Esophagus muscularis mucosa (tissue), 4 donors: ENCODE measurements at regions not wholly inside any gene's neighbourhood (a gene's known extent, or its start where the extent isn't known, plus 50 kb on each side); places are given as distances from the start of the nearest gene placed in this dataset.
"Not testable (repeated sequence)": the region's sequence is repeated elsewhere in the genome, so short reads cannot be mapped to it uniquely, and the experiment has no call there.

Experiments used
- DNase-seq: peaks from one replicate; pipeline ENCODE4 v3.0.0-alpha.2; 2017; ENCODE audit errors: extremely low spot score
- H3K27ac ChIP-seq, 4 donors: fragments of 200-600 bp; sonication (generic); replicated peaks in 1 of 4; 1 replicate in 3 of 4; 2 replicates in 1 of 4; pipeline ENCODE4 v1.5.1; 2016 to 2019; ENCODE audit warnings: mild to moderate bottlenecking in 1 of 4
- H3K27me3 ChIP-seq, 4 donors: fragments of 200-600 bp; sonication (generic); one replicate each; pipeline versions ENCODE4 v1.5.1 to v1.6.0; 2016 to 2019
- H3K36me3 ChIP-seq, 4 donors: fragments of 200-600 bp; sonication (generic); one replicate each; pipeline ENCODE4 v1.5.1; 2016 to 2019
- H3K4me1 ChIP-seq, 4 donors: fragments of 200-600 bp; sonication (generic); one replicate each; pipeline ENCODE4 v1.5.1; 2016 to 2019
- H3K4me3 ChIP-seq, 4 donors: fragments of 200-600 bp; sonication (generic); 1 replicate in 2 of 4; 2 replicates in 2 of 4; pipeline ENCODE4 v1.5.1; 2016 to 2019; ENCODE audit warnings: mild to moderate bottlenecking in 4 of 4, moderate library complexity in 1 of 4
- H3K9me3 ChIP-seq, 4 donors: fragments of 200-600 bp; sonication (generic); 1 replicate in 3 of 4; 2 replicates in 1 of 4; pipeline ENCODE4 v1.5.1; 2016 to 2019
- EP300 ChIP-seq: sonication (generic); formaldehyde crosslinking; IDR thresholded peaks from one replicate; pipeline ENCODE4 v1.6.1; 2017; ENCODE audit warnings: antibody characterized with exemption
- POLR2A ChIP-seq: fragments of 450-650 bp; IDR thresholded peaks from one replicate; pipeline ENCODE4 v1.6.1; 2017; ENCODE audit warnings: antibody characterized with exemption, moderate library complexity, mild to moderate bottlenecking, low read depth
- POLR2AphosphoS5 ChIP-seq, 2 donors: sonication (generic); formaldehyde crosslinking; IDR thresholded peaks; one replicate each; pipeline ENCODE4 v1.6.1; 2017; ENCODE audit warnings: antibody characterized with exemption in 2 of 2
- WGBS: methylation state at CpG from one replicate; pipeline ENCODE4 v1.1.5; 2018; 5-methylcytosine and 5-hydroxymethylcytosine counted together
- intact Hi-C: fragments of 100-400 bp; cut with DNase I; formaldehyde crosslinking; loops from one replicate; pipeline ENCODE4 v1.15.1; 2023
- TF ChIP-seq, protein P1 (sequence below), 3 experiments: fragments of 200-600 bp in 2 of 3; fragments of 450-650 bp in 1 of 3; sonication (generic) in 2 of 3; IDR thresholded peaks; one replicate each; pipeline ENCODE4 v1.5.1; 2017 to 2019; ENCODE audit warnings: antibody characterized with exemption in 3 of 3, mild to moderate bottlenecking in 2 of 3, moderate library complexity in 1 of 3

DNA sequence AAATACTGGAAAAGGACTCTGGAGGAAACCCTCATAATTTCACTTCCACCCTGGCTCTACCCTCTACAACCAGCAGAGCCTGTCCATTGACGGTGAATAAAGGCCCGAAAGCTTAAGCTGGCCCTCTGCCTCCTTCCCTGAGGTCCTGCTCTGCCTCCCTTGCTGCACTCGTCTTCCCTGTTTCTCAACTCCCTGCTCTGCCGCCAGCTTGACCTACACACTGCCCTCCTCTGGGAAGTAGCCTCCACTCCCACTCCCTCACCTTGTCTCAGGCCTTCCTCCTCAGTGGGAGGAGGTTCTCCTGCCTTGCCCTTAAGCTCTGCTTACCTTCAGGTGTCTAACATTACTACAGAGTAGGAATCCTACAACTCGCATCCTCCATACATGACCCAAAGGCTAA is 608.6 kb upstream of the NR3C2 start:
- TF ChIP-seq, protein P1, sequence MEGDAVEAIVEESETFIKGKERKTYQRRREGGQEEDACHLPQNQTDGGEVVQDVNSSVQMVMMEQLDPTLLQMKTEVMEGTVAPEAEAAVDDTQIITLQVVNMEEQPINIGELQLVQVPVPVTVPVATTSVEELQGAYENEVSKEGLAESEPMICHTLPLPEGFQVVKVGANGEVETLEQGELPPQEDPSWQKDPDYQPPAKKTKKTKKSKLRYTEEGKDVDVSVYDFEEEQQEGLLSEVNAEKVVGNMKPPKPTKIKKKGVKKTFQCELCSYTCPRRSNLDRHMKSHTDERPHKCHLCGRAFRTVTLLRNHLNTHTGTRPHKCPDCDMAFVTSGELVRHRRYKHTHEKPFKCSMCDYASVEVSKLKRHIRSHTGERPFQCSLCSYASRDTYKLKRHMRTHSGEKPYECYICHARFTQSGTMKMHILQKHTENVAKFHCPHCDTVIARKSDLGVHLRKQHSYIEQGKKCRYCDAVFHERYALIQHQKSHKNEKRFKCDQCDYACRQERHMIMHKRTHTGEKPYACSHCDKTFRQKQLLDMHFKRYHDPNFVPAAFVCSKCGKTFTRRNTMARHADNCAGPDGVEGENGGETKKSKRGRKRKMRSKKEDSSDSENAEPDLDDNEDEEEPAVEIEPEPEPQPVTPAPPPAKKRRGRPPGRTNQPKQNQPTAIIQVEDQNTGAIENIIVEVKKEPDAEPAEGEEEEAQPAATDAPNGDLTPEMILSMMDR (IDR thresholded peaks at IDR 0.05) = no peak
- TF ChIP-seq POLR2A = no peak
- Histone ChIP-seq H3K27ac (no peak overlapping the region), H3K36me3 (no peaks in the 10 kb centered on the region), H3K4me1 (no peaks in the 10 kb centered on the region), H3K27me3 (no peaks in the 10 kb centered on the region), H3K4me3 (no peak overlapping the region), H3K9me3 (no peaks in the 10 kb centered on the region)
- no peak for DNase-seq
- WGBS = 92% methylated on average over 5 of the region's 5 CpGs
- intact Hi-C loops = no loop called here

DNA sequence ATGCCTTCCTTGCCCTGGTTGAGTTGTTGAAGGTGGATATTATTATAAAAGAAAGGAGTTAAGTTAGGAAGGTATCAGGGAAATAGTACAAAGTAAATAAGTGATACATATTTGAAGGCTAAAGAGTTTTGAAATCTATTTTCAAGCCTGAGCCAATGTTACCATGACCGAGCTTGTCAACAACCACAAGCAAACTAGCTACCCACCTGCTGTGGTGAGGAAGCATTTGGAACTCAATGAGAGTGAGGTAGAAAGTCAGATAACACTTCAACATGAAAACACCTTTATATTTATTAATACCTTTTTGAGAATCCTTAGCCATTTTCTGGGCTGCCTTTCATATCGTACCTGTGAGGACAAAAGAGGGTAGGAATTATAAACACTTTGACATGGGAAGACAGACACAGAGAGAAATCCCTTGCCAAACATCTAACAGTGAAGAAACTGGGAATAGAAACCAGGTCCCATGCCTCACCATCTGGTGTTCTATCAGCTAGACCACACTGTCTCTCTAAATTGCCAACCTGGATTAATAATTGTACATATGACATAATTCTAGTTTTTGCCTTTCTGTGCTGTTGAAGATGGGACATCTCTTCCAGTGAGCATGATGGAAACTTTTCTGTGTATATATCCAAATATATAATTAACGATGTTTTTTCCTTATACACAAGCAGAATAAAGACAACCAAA is 606.4 kb upstream of the NR3C2 start:
- no peak overlapping the region for H3K4me3 ChIP-seq
- 88% methylated on average over 3 of the region's 3 CpGs for WGBS
- no peaks in the 10 kb centered on the region for H3K36me3 ChIP-seq
- no peaks in the 10 kb centered on the region for H3K27me3 ChIP-seq
- H3K27ac ChIP-seq = no peak overlapping the region
- H3K4me1 ChIP-seq = no peaks in the 10 kb centered on the region
- intact Hi-C loops = no loop called here
- TF ChIP-seq POLR2AphosphoS5 (IDR thresholded peaks at IDR 0.05) = no peak
- no peaks in the 10 kb centered on the region for H3K9me3 ChIP-seq
- DNase-seq = no peak

DNA sequence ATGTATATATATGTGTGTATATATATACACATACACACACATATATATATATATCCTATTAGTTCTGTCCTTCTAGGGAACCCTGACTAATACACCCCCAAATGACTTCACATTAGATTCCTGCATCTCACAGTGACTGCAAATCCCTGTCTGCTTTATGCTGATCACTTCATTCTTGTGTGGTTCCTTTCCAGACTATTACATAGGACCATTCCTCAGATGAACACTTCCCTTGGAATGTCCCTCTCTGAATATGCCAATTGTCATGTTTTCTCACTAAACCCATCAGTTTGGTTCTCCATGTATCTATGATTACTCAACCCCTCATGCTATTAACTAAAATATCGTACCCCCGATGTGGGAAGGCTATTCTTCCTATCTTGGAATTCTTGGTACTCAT is 605.2 kb upstream of the NR3C2 start:
- no peak for DNase-seq
- TF ChIP-seq POLR2AphosphoS5 (IDR thresholded peaks at IDR 0.05) = no peak
- TF ChIP-seq, protein P1 (IDR thresholded peaks at IDR 0.05) = no peak
- no peak for TF ChIP-seq POLR2A
- TF ChIP-seq EP300 = no peak
- no peaks in the 10 kb centered on the region for H3K9me3 ChIP-seq
- no peaks in the 10 kb centered on the region for H3K27me3 ChIP-seq
- H3K36me3 ChIP-seq = no peaks in the 10 kb centered on the region
- 88% methylated on average over 2 of the region's 2 CpGs for WGBS
- H3K4me3 ChIP-seq = no peak overlapping the region
- intact Hi-C loops = no loop called here
- no peaks in the 10 kb centered on the region for H3K4me1 ChIP-seq
- no peak overlapping the region for H3K27ac ChIP-seq

DNA sequence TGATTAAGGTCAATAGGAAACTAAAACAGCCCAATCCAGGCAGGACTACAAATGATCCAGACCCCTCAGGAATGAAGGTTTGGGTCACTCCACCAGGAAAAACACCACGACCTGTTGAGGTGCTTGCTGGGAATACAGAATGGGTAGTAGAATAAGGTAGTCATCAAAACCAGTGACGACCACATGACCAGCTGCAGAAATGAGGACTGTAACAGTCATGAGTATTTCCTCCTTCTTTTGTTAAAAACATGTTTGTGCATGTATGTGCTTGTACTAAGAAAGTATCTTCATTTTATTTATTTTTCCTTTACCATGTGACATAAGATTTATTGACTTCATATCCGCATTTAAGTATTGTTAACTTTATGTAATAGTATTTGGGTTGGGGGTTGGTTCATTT is 603.5 kb upstream of the NR3C2 start:
- WGBS = 82% methylated on average over 3 of the region's 3 CpGs
- H3K27me3 ChIP-seq = no peaks in the 10 kb centered on the region
- H3K9me3 ChIP-seq = no peaks in the 10 kb centered on the region
- H3K4me1 ChIP-seq = no peaks in the 10 kb centered on the region
- intact Hi-C loops = no loop called here
- TF ChIP-seq EP300 = no peak
- no peak for TF ChIP-seq POLR2AphosphoS5 (IDR thresholded peaks at IDR 0.05)
- TF ChIP-seq, protein P1 (IDR thresholded peaks at IDR 0.05) = no peak
- no peak for TF ChIP-seq POLR2A
- no peak overlapping the region for H3K4me3 ChIP-seq
- no peaks in the 10 kb centered on the region for H3K36me3 ChIP-seq
- no peak for DNase-seq
- H3K27ac ChIP-seq = no peak overlapping the region

DNA sequence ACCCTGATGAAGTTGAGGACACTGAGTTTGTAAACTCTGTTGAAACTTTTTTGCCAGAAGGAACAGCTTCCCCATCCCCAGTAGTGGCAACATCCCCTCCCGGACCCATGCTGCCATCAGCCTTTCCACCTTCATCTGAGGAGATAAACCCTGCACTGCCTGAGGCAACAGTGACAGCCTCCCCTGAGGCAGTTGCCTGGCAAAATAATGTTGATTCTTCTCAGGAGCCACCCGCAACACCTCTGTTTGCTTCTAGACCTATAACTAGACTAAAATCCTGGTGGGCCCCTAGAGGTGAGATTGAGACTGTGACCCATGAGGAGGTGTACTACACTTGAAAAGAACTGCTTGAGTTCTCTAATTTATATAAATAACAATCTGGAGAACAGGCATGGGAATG is 597.6 kb upstream of the NR3C2 start:
- intact Hi-C loops, H3K36me3 ChIP-seq, H3K27ac ChIP-seq, H3K27me3 ChIP-seq, H3K4me3 ChIP-seq, DNase-seq, H3K9me3 ChIP-seq, H3K4me1 ChIP-seq: not testable (repeated sequence)
- WGBS = 91% methylated on average over 2 of the region's 2 CpGs

DNA sequence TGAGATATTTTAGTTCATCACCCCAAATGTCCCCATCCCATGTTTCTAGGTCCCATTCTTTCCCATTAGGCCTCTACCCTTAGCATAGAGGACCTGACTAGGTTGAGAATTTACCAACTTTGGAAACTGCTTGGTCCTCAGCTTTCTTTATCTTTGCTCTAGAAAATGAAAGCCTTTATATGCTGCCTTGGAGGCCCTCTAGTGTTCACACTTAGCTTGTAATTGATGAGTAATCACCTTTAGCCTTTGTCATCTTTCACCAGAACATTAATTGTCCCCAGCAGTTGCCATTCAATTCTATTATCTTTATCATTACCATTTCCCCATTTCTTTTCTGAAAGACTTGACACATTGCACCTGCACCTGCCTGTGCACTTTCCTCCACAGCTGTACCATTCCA is 589.2 kb upstream of the NR3C2 start:
- H3K27me3 ChIP-seq = no peaks in the 10 kb centered on the region
- no peaks in the 10 kb centered on the region for H3K9me3 ChIP-seq
- H3K4me1 ChIP-seq = no peaks in the 10 kb centered on the region
- no peak overlapping the region for H3K4me3 ChIP-seq
- TF ChIP-seq POLR2AphosphoS5 (IDR thresholded peaks at IDR 0.05) = no peak
- no peak for TF ChIP-seq POLR2A
- TF ChIP-seq EP300 = no peak
- TF ChIP-seq, protein P1 (IDR thresholded peaks at IDR 0.05) = peak in 2 of 3 experiments; percentile 19 to 39
- intact Hi-C loops = no loop called here
- H3K36me3 ChIP-seq = no peaks in the 10 kb centered on the region
- no peak for DNase-seq
- H3K27ac ChIP-seq = no peak overlapping the region
